Testis (tissue), 2 donors: ENCODE measurements at regions not wholly inside any gene's neighbourhood (a gene's known extent, or its start where the extent isn't known, plus 50 kb on each side); places are given as distances from the start of the nearest gene placed in this dataset.

Source experiments
- POLR2A ChIP-seq: fragments of 450-650 bp; IDR thresholded peaks from one replicate; pipeline ENCODE4 v1.6.1; 2017; ENCODE audit warnings: antibody characterized with exemption, mild to moderate bottlenecking, moderate library complexity
- TF ChIP-seq, protein P1 (sequence below), 3 experiments: fragments of 450-650 bp in 2 of 3; fragments of 200-600 bp in 1 of 3; sonication (generic) in 1 of 3; IDR thresholded peaks; one replicate each; pipeline ENCODE4 v1.5.1; 2016 to 2019; ENCODE audit warnings: antibody characterized with exemption in 3 of 3, mild to moderate bottlenecking in 2 of 3, moderate library complexity in 1 of 3

GRCh38 chr4:11919316-11919715, 490.6 kb upstream of the HS3ST1 start:
- TF ChIP-seq, protein P1, sequence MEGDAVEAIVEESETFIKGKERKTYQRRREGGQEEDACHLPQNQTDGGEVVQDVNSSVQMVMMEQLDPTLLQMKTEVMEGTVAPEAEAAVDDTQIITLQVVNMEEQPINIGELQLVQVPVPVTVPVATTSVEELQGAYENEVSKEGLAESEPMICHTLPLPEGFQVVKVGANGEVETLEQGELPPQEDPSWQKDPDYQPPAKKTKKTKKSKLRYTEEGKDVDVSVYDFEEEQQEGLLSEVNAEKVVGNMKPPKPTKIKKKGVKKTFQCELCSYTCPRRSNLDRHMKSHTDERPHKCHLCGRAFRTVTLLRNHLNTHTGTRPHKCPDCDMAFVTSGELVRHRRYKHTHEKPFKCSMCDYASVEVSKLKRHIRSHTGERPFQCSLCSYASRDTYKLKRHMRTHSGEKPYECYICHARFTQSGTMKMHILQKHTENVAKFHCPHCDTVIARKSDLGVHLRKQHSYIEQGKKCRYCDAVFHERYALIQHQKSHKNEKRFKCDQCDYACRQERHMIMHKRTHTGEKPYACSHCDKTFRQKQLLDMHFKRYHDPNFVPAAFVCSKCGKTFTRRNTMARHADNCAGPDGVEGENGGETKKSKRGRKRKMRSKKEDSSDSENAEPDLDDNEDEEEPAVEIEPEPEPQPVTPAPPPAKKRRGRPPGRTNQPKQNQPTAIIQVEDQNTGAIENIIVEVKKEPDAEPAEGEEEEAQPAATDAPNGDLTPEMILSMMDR (IDR thresholded peaks at IDR 0.05): no peak
- TF ChIP-seq POLR2A: no peak
